ENCODE measurements at regions not wholly inside any gene's neighbourhood (a gene's known extent, or its start where the extent isn't known, plus 50 kb on each side); places are given as distances from the start of the nearest gene placed in this dataset.
"Not testable (repeated sequence)": the region's sequence is repeated elsewhere in the genome, so short reads cannot be mapped to it uniquely, and the experiment has no call there.

- H3K27me3 ChIP-seq = no peaks in the 10 kb centered on the region
- no peaks in the 10 kb centered on the region for H3K9me3 ChIP-seq
- WGBS (ENCODE audit: insufficient coverage, low coverage, low lambda C conversion rate, missing lambda C conversion rate) = 53% methylated on average over 1 of the region's 1 CpG
- intact Hi-C loops (cut with DNase I) = no loop called here
- TF ChIP-seq POLR2A (IDR thresholded peaks at IDR 0.05) (no peak), CTCF (IDR thresholded peaks at IDR 0.05) (no peak)
- no peaks in the 10 kb centered on the region for H3K4me1 ChIP-seq
- H3K27ac ChIP-seq = no peak overlapping the region
- DNase-seq (no peak), ATAC-seq (no peak)
- no peak overlapping the region for H3K4me3 ChIP-seq
- H3K36me3 ChIP-seq = no peaks in the 10 kb centered on the region
Observed at GRCh38 chr3:153633407-153633806, 471.4 kb downstream of the RAP2B start.

GRCh38 chr3:153634683-153635082, 472.7 kb downstream of the RAP2B start:
- WGBS (ENCODE audit: insufficient coverage, low coverage, low lambda C conversion rate, missing lambda C conversion rate) = 83% methylated on average over 4 of the region's 4 CpGs
- H3K36me3 ChIP-seq = no peaks in the 10 kb centered on the region
- no peaks in the 10 kb centered on the region for H3K4me1 ChIP-seq
- no peaks in the 10 kb centered on the region for H3K27me3 ChIP-seq
- H3K9me3 ChIP-seq = no peaks in the 10 kb centered on the region
- intact Hi-C loops (cut with DNase I) = no loop called here
- no peak for TF ChIP-seq POLR2A (IDR thresholded peaks at IDR 0.05)
- no peak for TF ChIP-seq CTCF (IDR thresholded peaks at IDR 0.05)
- DNase-seq (no peak), ATAC-seq (no peak)
- H3K27ac ChIP-seq = no peak overlapping the region
- no peak overlapping the region for H3K4me3 ChIP-seq

GRCh38 chr3:153639631-153640030, 477.6 kb downstream of the RAP2B start:
- H3K9me3 ChIP-seq = no peaks in the 10 kb centered on the region
- H3K4me3 ChIP-seq = no peak overlapping the region
- H3K27me3 ChIP-seq = no peaks in the 10 kb centered on the region
- no peaks in the 10 kb centered on the region for H3K36me3 ChIP-seq
- DNase-seq (no peak), ATAC-seq (no peak)
- H3K4me1 ChIP-seq = no peaks in the 10 kb centered on the region
- no peak overlapping the region for H3K27ac ChIP-seq
- intact Hi-C loops (cut with DNase I) = no loop called here
- TF ChIP-seq CTCF (IDR thresholded peaks at IDR 0.05) (no peak), POLR2A (IDR thresholded peaks at IDR 0.05) (no peak)
- WGBS (ENCODE audit: insufficient coverage, low coverage, low lambda C conversion rate, missing lambda C conversion rate) = 58% methylated on average over 1 of the region's 1 CpG

- TF ChIP-seq POLR2A (IDR thresholded peaks at IDR 0.05) = no peak
- no peak for TF ChIP-seq CTCF (IDR thresholded peaks at IDR 0.05)
- no peaks in the 10 kb centered on the region for H3K9me3 ChIP-seq
- WGBS (ENCODE audit: insufficient coverage, low coverage, low lambda C conversion rate, missing lambda C conversion rate) = 51% methylated on average over 3 of the region's 8 CpGs
- no peaks in the 10 kb centered on the region for H3K27me3 ChIP-seq
- ATAC-seq = no peak
- H3K36me3 ChIP-seq = no peaks in the 10 kb centered on the region
- intact Hi-C loops (cut with DNase I) = no loop called here
- no peak for DNase-seq
- no peaks in the 10 kb centered on the region for H3K4me1 ChIP-seq
- no peak overlapping the region for H3K4me3 ChIP-seq
- no peak overlapping the region for H3K27ac ChIP-seq
Observed at GRCh38 chr3:153640689-153641665, 479.0 kb downstream of the RAP2B start.

GRCh38 chr3:153642576-153642975, 478.6 kb upstream of the ARHGEF26 start:
- H3K4me3 ChIP-seq; intact Hi-C loops (cut with DNase I); H3K9me3 ChIP-seq; ATAC-seq; H3K4me1 ChIP-seq; H3K36me3 ChIP-seq; H3K27ac ChIP-seq; H3K27me3 ChIP-seq; DNase-seq: not testable (repeated sequence)

- H3K4me1 ChIP-seq; H3K27ac ChIP-seq; H3K4me3 ChIP-seq; ATAC-seq; H3K27me3 ChIP-seq; intact Hi-C loops (cut with DNase I); H3K36me3 ChIP-seq; DNase-seq; H3K9me3 ChIP-seq: not testable (repeated sequence)
- WGBS (ENCODE audit: insufficient coverage, low coverage, low lambda C conversion rate, missing lambda C conversion rate) = 58% methylated on average over 2 of the region's 2 CpGs
Observed at GRCh38 chr3:153643471-153643870, 477.7 kb upstream of the ARHGEF26 start.
